SK-N-SH (cell line): ENCODE measurements at regions not wholly inside any gene's neighbourhood (a gene's known extent, or its start where the extent isn't known, plus 50 kb on each side); places are given as distances from the start of the nearest gene placed in this dataset.

Experiments used
- CTCF ChIA-PET: fragments of 300-600, 350-600 bp; formaldehyde crosslinking; extraction: SDS; loops from one replicate; lab custom pipeline; 2021; lab: Yijun Ruan, JAX
- POLR2A ChIA-PET: fragments of 350-600 bp; sonication (Branson Sonifier 250); formaldehyde crosslinking; extraction: SDS; loops from one replicate; lab custom pipeline; 2020; ENCODE audit warnings: antibody characterized with exemption, inconsistent platforms; lab: Yijun Ruan, JAX
- DNase-seq: peaks from one replicate; pipeline ENCODE4 v3.0.0; 2012
- H2AFZ ChIP-seq: fragments of 200-600 bp; sonication (generic); 2 replicates; pipeline ENCODE4 v1.8.1; 2016; ENCODE audit warnings: antibody characterized with exemption, mild to moderate bottlenecking, low read depth
- H3F3A ChIP-seq: fragments of 200-600 bp; sonication (generic); replicated peaks from 2 replicates; pipeline ENCODE3; 2016; ENCODE audit warnings: antibody characterized with exemption, mild to moderate bottlenecking; ENCODE audit not compliant: insufficient read depth
- H3K27ac ChIP-seq, 2 experiments: fragments of 200-500 bp in 1 of 2; fragments of 200-600 bp in 1 of 2; sonication (Bioruptor generic) in 1 of 2; sonication (generic), shearing (Covaris generic) in 1 of 2; 2 replicates each; pipeline versions ENCODE4 v1.5.1 to v1.6.1; 2014 to 2016; ENCODE audit warnings: low read depth in 2 of 2, inconsistent platforms in 1 of 2, low read length in 1 of 2, mild to moderate bottlenecking in 1 of 2, mixed read lengths in 1 of 2
- H3K27me3 ChIP-seq: fragments of 200-600 bp; sonication (generic), shearing (Covaris generic); 2 replicates; pipeline ENCODE4 v1.6.1; 2016; ENCODE audit warnings: mixed run types; ENCODE audit not compliant: insufficient read depth
- H3K36me3 ChIP-seq, 2 experiments: fragments of 200-500 bp in 1 of 2; fragments of 200-600 bp in 1 of 2; sonication (Bioruptor generic) in 1 of 2; sonication (generic) in 1 of 2; replicated peaks in 1 of 2; 2 replicates each; pipeline versions ENCODE3 to v1.5.1; 2014 to 2016; ENCODE audit warnings: low read length in 1 of 2, mild to moderate bottlenecking in 1 of 2; ENCODE audit not compliant: insufficient read depth in 2 of 2, control insufficient read depth in 1 of 2
- H3K4me1 ChIP-seq, 2 experiments: fragments of 200-500 bp in 1 of 2; fragments of 200-600 bp in 1 of 2; sonication (Bioruptor generic) in 1 of 2; sonication (generic), shearing (Covaris generic) in 1 of 2; 2 replicates each; pipeline versions ENCODE4 v1.5.1 to v1.6.1; 2014 to 2016; ENCODE audit warnings: low read depth in 1 of 2, low read length in 1 of 2, mixed run types in 1 of 2; ENCODE audit not compliant: insufficient read depth in 2 of 2, control insufficient read depth in 1 of 2
- H3K4me2 ChIP-seq: fragments of 200-600 bp; sonication (generic), shearing (Covaris generic); 2 replicates; pipeline ENCODE4 v1.6.1; 2017; ENCODE audit warnings: mixed run types
- H3K4me3 ChIP-seq, 2 experiments: fragments of 200-500 bp in 1 of 2; fragments of 200-600 bp in 1 of 2; sonication (Bioruptor generic) in 1 of 2; sonication (generic), shearing (Covaris generic) in 1 of 2; 2 replicates each; pipeline versions ENCODE4 v1.5.1 to v1.8.1; 2014 to 2016; ENCODE audit warnings: low read depth in 2 of 2, inconsistent platforms in 1 of 2, low read length in 1 of 2, mild to moderate bottlenecking in 1 of 2, mixed read lengths in 1 of 2, moderate library complexity in 1 of 2
- H3K79me2 ChIP-seq: fragments of 200-600 bp; sonication (generic); 2 replicates; pipeline ENCODE4 v1.8.1; 2017; ENCODE audit warnings: mild to moderate bottlenecking; ENCODE audit not compliant: insufficient read depth
- H3K9ac ChIP-seq: fragments of 200-600 bp; sonication (generic); 2 replicates; pipeline ENCODE4 v1.6.1; 2017; ENCODE audit warnings: mixed run types
- H3K9me2 ChIP-seq: fragments of 200-600 bp; sonication (generic); 2 replicates; pipeline ENCODE4 v1.6.1; 2017; ENCODE audit warnings: mixed run types
- H3K9me3 ChIP-seq: fragments of 200-600 bp; sonication (generic); 2 replicates; pipeline ENCODE4 v1.6.1; 2017; ENCODE audit warnings: mixed run types, mild to moderate bottlenecking, moderate library complexity
- H4K20me1 ChIP-seq: fragments of 200-600 bp; sonication (generic); 2 replicates; pipeline ENCODE4 v1.6.1; 2017; ENCODE audit warnings: mild to moderate bottlenecking, mixed run types; ENCODE audit not compliant: insufficient read depth
- ELF1 ChIP-seq: IDR thresholded peaks from 2 replicates; pipeline ENCODE4 v1.4.0; 2012
- EZH2phosphoT487 ChIP-seq: fragments of 200-600 bp; sonication (generic); IDR thresholded peaks from 2 replicates; pipeline ENCODE4 v1.6.1; 2017; ENCODE audit warnings: low read depth, mixed run types, mild to moderate bottlenecking, antibody characterized with exemption, moderate library complexity, borderline replicate concordance
- FOSL2 ChIP-seq: IDR thresholded peaks from 2 replicates; pipeline ENCODE4 v1.4.0; 2012; ENCODE audit warnings: low read depth, mild to moderate bottlenecking, moderate library complexity, borderline replicate concordance
- NFIC ChIP-seq: IDR thresholded peaks from 2 replicates; pipeline ENCODE4 v1.4.0; 2012; ENCODE audit warnings: borderline replicate concordance
- NRF1 ChIP-seq: IDR thresholded peaks from 2 replicates; pipeline ENCODE4 v1.6.1; 2012; ENCODE audit warnings: low read depth, mild to moderate bottlenecking, low read length
- POLR2AphosphoS5 ChIP-seq: IDR thresholded peaks from 2 replicates; pipeline ENCODE4 v1.6.1; 2012; ENCODE audit warnings: low read depth, low read length
- RAD21 ChIP-seq: IDR thresholded peaks from 2 replicates; pipeline ENCODE4 v1.6.1; 2012; ENCODE audit warnings: mild to moderate bottlenecking, low read length
- RFX5 ChIP-seq: IDR thresholded peaks from 2 replicates; pipeline ENCODE4 v1.6.1; 2012; ENCODE audit warnings: mild to moderate bottlenecking, improper control_type of control experiment, low read length
- SMC3 ChIP-seq: IDR thresholded peaks from 2 replicates; pipeline ENCODE4 v1.6.1; 2012; ENCODE audit warnings: low read depth, low read length, improper control_type of control experiment
- USF1 ChIP-seq: IDR thresholded peaks from 2 replicates; pipeline ENCODE4 v1.4.0; 2012; ENCODE audit warnings: low read depth, borderline replicate concordance
- USF2 ChIP-seq: fragments of 150-350 bp; IDR thresholded peaks from 2 replicates; pipeline ENCODE4 v1.6.1; 2017; ENCODE audit warnings: antibody characterized with exemption, low read length, low read depth, borderline replicate concordance
- YY1 ChIP-seq: IDR thresholded peaks from 2 replicates; pipeline ENCODE4 v1.4.0; 2012; ENCODE audit warnings: low read depth, mild to moderate bottlenecking
- ZBTB33 ChIP-seq: IDR thresholded peaks from 2 replicates; pipeline ENCODE4 v1.4.0; 2012; ENCODE audit warnings: low read depth, borderline replicate concordance
- WGBS: methylation state at CpG from one replicate; pipeline ENCODE4 v1.1.6; 2017; ENCODE audit warnings: low lambda C conversion rate; 5-methylcytosine and 5-hydroxymethylcytosine counted together
- TF ChIP-seq, protein P1 (sequence below): IDR thresholded peaks from 2 replicates; pipeline ENCODE4 v1.4.0; 2012; ENCODE audit warnings: low read depth

DNA sequence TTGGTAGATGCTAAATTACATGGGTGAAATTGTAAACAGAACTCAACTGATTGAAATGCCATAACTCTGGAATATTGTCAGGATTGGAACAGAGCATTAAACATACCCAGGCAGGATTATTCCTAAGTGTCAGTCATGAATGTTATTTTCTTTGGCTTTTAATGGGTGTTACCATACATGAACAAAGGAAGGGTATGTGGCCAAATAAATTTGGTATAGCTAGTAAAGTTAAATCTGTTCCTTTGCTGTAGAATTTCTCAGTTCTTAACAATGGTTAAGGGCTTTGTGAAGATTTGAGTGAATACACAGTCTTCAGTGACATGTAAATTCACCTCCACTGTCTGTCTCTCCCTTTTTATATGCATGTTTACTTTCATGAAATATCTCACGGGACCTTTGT is 679.5 kb upstream of the CDH8 start:
- TF ChIP-seq USF2 = no peak
- TF ChIP-seq NRF1 = no peak
- no peak for TF ChIP-seq YY1
- TF ChIP-seq USF1 = no peak
- TF ChIP-seq NFIC = no peak
- TF ChIP-seq, protein P1, sequence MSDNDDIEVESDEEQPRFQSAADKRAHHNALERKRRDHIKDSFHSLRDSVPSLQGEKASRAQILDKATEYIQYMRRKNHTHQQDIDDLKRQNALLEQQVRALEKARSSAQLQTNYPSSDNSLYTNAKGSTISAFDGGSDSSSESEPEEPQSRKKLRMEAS = no peak
- no peak for TF ChIP-seq ZBTB33
- TF ChIP-seq EZH2phosphoT487 = no peak
- TF ChIP-seq FOSL2 = no peak
- no peak for TF ChIP-seq RAD21
- TF ChIP-seq ELF1 = no peak
- Histone ChIP-seq H3F3A (no peaks in the 10 kb centered on the region), H4K20me1 (no peaks in the 10 kb centered on the region), H2AFZ (no peak overlapping the region), H3K79me2 (no peaks in the 10 kb centered on the region), H3K4me1 (peaks cover 0 to 8% of the 10 kb centered on the region in 2 experiments; a peak in 1 of 4 replicates), H3K4me3 (no peak overlapping the region), H3K9me3 (no peaks in the 10 kb centered on the region), H3K9me2 (no peaks in the 10 kb centered on the region), H3K9ac (no peak overlapping the region), H3K27me3 (no peaks in the 10 kb centered on the region), H3K4me2 (no peak overlapping the region), H3K36me3 (no peaks in the 10 kb centered on the region), H3K27ac (no peak overlapping the region)
- no peak for DNase-seq
- ChIA-PET POLR2A (no interaction called here), CTCF (no interaction called here)
- 47% methylated on average over 1 of the region's 1 CpG for WGBS

DNA sequence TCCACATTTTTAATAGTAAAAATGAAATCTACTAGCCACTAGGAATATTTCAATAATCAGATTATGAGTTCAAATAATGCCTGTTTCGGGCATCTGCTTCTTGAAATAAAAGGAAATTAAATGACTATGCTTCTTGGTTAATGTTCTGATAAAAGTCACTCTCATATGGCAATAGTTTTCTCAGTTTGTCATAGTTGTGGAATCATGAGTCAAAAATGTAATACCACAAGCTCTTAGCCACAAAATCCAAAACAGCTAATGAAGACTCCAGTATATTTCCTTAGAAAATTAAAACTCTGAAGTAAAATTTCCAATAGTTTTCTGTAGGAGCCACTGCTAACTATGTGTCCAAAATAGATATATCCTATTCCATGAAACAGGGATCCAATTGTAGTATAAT is 676.3 kb upstream of the CDH8 start:
- 3% methylated on average over 1 of the region's 1 CpG for WGBS
- no peaks in the 10 kb centered on the region for H4K20me1 ChIP-seq
- CTCF ChIA-PET = interaction anchor here (1.4 kb wide), 1 partner anchor 12 kb away, joined by 4 read pairs; no protein-coding TSS in a partner anchor
- no peaks in the 10 kb centered on the region for H3F3A ChIP-seq
- TF ChIP-seq SMC3 = no peak
- TF ChIP-seq ZBTB33 = no peak
- no peak for TF ChIP-seq POLR2AphosphoS5
- no peak for TF ChIP-seq RFX5
- H3K9me3 ChIP-seq = no peaks in the 10 kb centered on the region
- H3K79me2 ChIP-seq = no peaks in the 10 kb centered on the region
- H3K9ac ChIP-seq = no peak overlapping the region
- no peaks in the 10 kb centered on the region for H3K9me2 ChIP-seq
- POLR2A ChIA-PET = no interaction called here
- H3K4me3 ChIP-seq = no peak overlapping the region
- H3K36me3 ChIP-seq = no peaks in the 10 kb centered on the region
- no peaks in the 10 kb centered on the region for H3K27me3 ChIP-seq
- H2AFZ ChIP-seq = no peak overlapping the region
- peaks cover 0 to 17% of the 10 kb centered on the region in 2 experiments; a peak in 2 of 4 replicates for H3K4me1 ChIP-seq
- DNase-seq = no peak
- H3K4me2 ChIP-seq = no peak overlapping the region
- H3K27ac ChIP-seq = no peak overlapping the region
